Endothelial cell of umbilical vein (primary cell): ENCODE measurements at regions not wholly inside any gene's neighbourhood (a gene's known extent, or its start where the extent isn't known, plus 50 kb on each side); places are given as distances from the start of the nearest gene placed in this dataset.

Experiments
- small RNA-seq: library from RNA; depleted of rRNA; stranded (forward); fragments of <200 nt; gene quantifications from one replicate; pipeline ENCODE3, GENCODE V24; 2012; ENCODE audit warnings: low replicate concordance, low read depth; ENCODE audit not compliant: insufficient read depth, insufficient read length

Small RNAs in the stretch of these regions (small RNA-seq; reads per million reads assigned to genes)
- 38.5 reads per million, percentile 89 among the genes with 10 or more reads in this experiment for gene RNU6-439P
